IMR-90 (cell line): ENCODE measurements at regions not wholly inside any gene's neighbourhood (a gene's known extent, or its start where the extent isn't known, plus 50 kb on each side); places are given as distances from the start of the nearest gene placed in this dataset.

ENCODE experiments used
- ATAC-seq: fragments of 200-7000 bp; cut with Tn5 transposase; 2 replicates; pipeline ENCODE4 v1.9.1; 2020; ENCODE audit warnings: low read depth, mild to moderate bottlenecking, moderate library complexity
- BruUV-seq: library from RNA; stranded (reverse); fragments of 400-500 nt; replicated peaks from 2 replicates; lab custom pipeline; 2021; lab: Mats Ljungman, UMichigan
- CTCF ChIA-PET: fragments of 300-600 bp; formaldehyde crosslinking; extraction: SDS; loops from one replicate; lab custom pipeline; 2021; ENCODE audit warnings: antibody characterized with exemption; lab: Yijun Ruan, JAX
- POLR2A ChIA-PET: fragments of 300-600 bp; sonication (Branson Sonifier 250); formaldehyde crosslinking; loops from one replicate; lab custom pipeline; 2022; ENCODE audit warnings: antibody characterized with exemption; ENCODE audit not compliant: unreplicated experiment; lab: Charles Lee
- DNase-seq: peaks from one replicate; pipeline ENCODE4 v3.0.0; 2013
- H2AFZ ChIP-seq: replicated peaks from 2 replicates; pipeline ENCODE3; 2013; ENCODE audit warnings: low read length, mild to moderate bottlenecking; ENCODE audit not compliant: poor library complexity
- H2AK5ac ChIP-seq: 2 replicates; pipeline ENCODE4 v1.6.1; 2013; ENCODE audit warnings: low read depth, low read length, inconsistent platforms
- H2AK9ac ChIP-seq: replicated peaks from 2 replicates; pipeline ENCODE3; 2013; ENCODE audit warnings: mild to moderate bottlenecking, low read depth, low read length, moderate library complexity; ENCODE audit not compliant: poor library complexity
- H2BK120ac ChIP-seq: 2 replicates; pipeline ENCODE4 v1.6.1; 2013; ENCODE audit warnings: low read depth, low read length, inconsistent platforms
- H2BK15ac ChIP-seq: 3 replicates; pipeline ENCODE4 v1.6.1; 2013; ENCODE audit warnings: low read depth, low read length, inconsistent platforms
- H2BK20ac ChIP-seq: 2 replicates; pipeline ENCODE4 v1.6.1; 2013; ENCODE audit warnings: low read depth, mild to moderate bottlenecking, inconsistent platforms, low read length, moderate library complexity
- H2BK5ac ChIP-seq: 2 replicates; pipeline ENCODE4 v1.6.1; 2013; ENCODE audit warnings: mild to moderate bottlenecking, low read depth, low read length, inconsistent platforms; ENCODE audit not compliant: poor library complexity, severe bottlenecking
- H3K14ac ChIP-seq: replicated peaks from 2 replicates; pipeline ENCODE4 v1.6.1; 2013; ENCODE audit warnings: low read depth, low read length, inconsistent platforms
- H3K18ac ChIP-seq: 2 replicates; pipeline ENCODE4 v1.6.1; 2013; ENCODE audit warnings: low read depth, low read length, control low read depth
- H3K23ac ChIP-seq: 2 replicates; pipeline ENCODE4 v1.6.1; 2013; ENCODE audit warnings: low read depth, low read length, inconsistent platforms
- H3K27ac ChIP-seq: 2 replicates; pipeline ENCODE4 v1.5.1; 2013; ENCODE audit warnings: mild to moderate bottlenecking, control low read depth, low read length; ENCODE audit not compliant: insufficient read depth
- H3K27me3 ChIP-seq: 2 replicates; pipeline ENCODE4 v1.6.1; 2013; ENCODE audit warnings: low read length; ENCODE audit not compliant: control insufficient read depth, insufficient read depth
- H3K36me3 ChIP-seq: 2 replicates; pipeline ENCODE4 v1.6.1; 2013; ENCODE audit warnings: low read length, mixed read lengths; ENCODE audit not compliant: control insufficient read depth, insufficient read depth
- H3K4ac ChIP-seq: 2 replicates; pipeline ENCODE4 v1.6.1; 2013; ENCODE audit warnings: low read depth, low read length, inconsistent platforms
- H3K4me1 ChIP-seq: 2 replicates; pipeline ENCODE4 v1.6.1; 2013; ENCODE audit warnings: low read length, mixed read lengths; ENCODE audit not compliant: control insufficient read depth, insufficient read depth
- H3K4me2 ChIP-seq: 2 replicates; pipeline ENCODE4 v1.6.1; 2013; ENCODE audit warnings: low read depth, mild to moderate bottlenecking, control low read depth, low read length, moderate library complexity
- H3K4me3 ChIP-seq: 2 replicates; pipeline ENCODE4 v1.5.1; 2013; ENCODE audit warnings: low read depth, mild to moderate bottlenecking, control low read depth, low read length, moderate library complexity; ENCODE audit not compliant: insufficient read depth
- H3K56ac ChIP-seq: 2 replicates; pipeline ENCODE4 v1.6.1; 2013; ENCODE audit warnings: low read length, inconsistent platforms; ENCODE audit not compliant: insufficient read depth; ENCODE audit errors: extremely low read depth
- H3K79me1 ChIP-seq, 2 experiments: 2 replicates each; pipeline ENCODE4 v1.6.1; 2013; ENCODE audit warnings: low read length in 2 of 2, inconsistent platforms in 1 of 2, low read depth in 1 of 2
- H3K9ac ChIP-seq: 2 replicates; pipeline ENCODE4 v1.6.1; 2013; ENCODE audit warnings: low read depth, low read length, control low read depth
- H3K9me1 ChIP-seq: 2 replicates; pipeline ENCODE4 v1.6.1; 2013; ENCODE audit warnings: low read length, inconsistent platforms; ENCODE audit not compliant: insufficient read depth
- H3K9me3 ChIP-seq: 2 replicates; pipeline ENCODE4 v1.6.1; 2013; ENCODE audit warnings: low read length; ENCODE audit not compliant: control insufficient read depth, insufficient read depth
- H4K20me1 ChIP-seq: 2 replicates; pipeline ENCODE4 v1.6.1; 2013; ENCODE audit warnings: low read length, inconsistent platforms; ENCODE audit not compliant: insufficient read depth
- H4K5ac ChIP-seq: 2 replicates; pipeline ENCODE4 v1.6.1; 2013; ENCODE audit warnings: mild to moderate bottlenecking, low read depth, low read length, control low read depth
- H4K8ac ChIP-seq, 2 experiments: 2 replicates each; pipeline ENCODE4 v1.6.1; 2013; ENCODE audit warnings: low read depth in 2 of 2, low read length in 2 of 2, control low read depth in 1 of 2, inconsistent platforms in 1 of 2
- H4K91ac ChIP-seq: 2 replicates; pipeline ENCODE4 v1.6.1; 2013; ENCODE audit warnings: low read depth, low read length, inconsistent platforms; ENCODE audit not compliant: insufficient read depth
- CEBPB ChIP-seq: IDR thresholded peaks from 2 replicates; pipeline ENCODE4 v1.6.1; 2012; ENCODE audit warnings: low read depth, low read length, improper control_type of control experiment
- CHD1 ChIP-seq: IDR thresholded peaks from 2 replicates; pipeline ENCODE4 v1.6.1; 2012; ENCODE audit warnings: low read depth, low read length, improper control_type of control experiment
- CTCF ChIP-seq: conservative IDR thresholded peaks from 2 replicates; pipeline ENCODE4 v1.5.1; 2012; ENCODE audit warnings: mild to moderate bottlenecking, low read depth, low read length, improper control_type of control experiment
- ELK1 ChIP-seq: fragments of 150-350 bp; IDR thresholded peaks from 2 replicates; pipeline ENCODE4 v1.6.1; 2016; ENCODE audit warnings: low read depth, mild to moderate bottlenecking, low read length, moderate library complexity, borderline replicate concordance
- MAFK ChIP-seq: IDR thresholded peaks from 2 replicates; pipeline ENCODE4 v1.6.1; 2012; ENCODE audit warnings: low read depth, low read length, improper control_type of control experiment
- MAZ ChIP-seq: IDR thresholded peaks from 2 replicates; pipeline ENCODE4 v1.6.1; 2012; ENCODE audit warnings: low read depth, mild to moderate bottlenecking, low read length, improper control_type of control experiment, moderate library complexity, borderline replicate concordance
- MXI1 ChIP-seq: IDR thresholded peaks from 2 replicates; pipeline ENCODE4 v1.6.1; 2012; ENCODE audit warnings: low read depth, mild to moderate bottlenecking, low read length, moderate library complexity, borderline replicate concordance
- NFE2L2 ChIP-seq: fragments of 150-350 bp; IDR thresholded peaks from 2 replicates; pipeline ENCODE4 v1.6.1; 2016; ENCODE audit warnings: low read depth, mild to moderate bottlenecking, low read length
- POLR2A ChIP-seq: IDR thresholded peaks from 2 replicates; pipeline ENCODE4 v1.6.1; 2012; ENCODE audit warnings: mild to moderate bottlenecking, low read depth, low read length
- RAD21 ChIP-seq: IDR thresholded peaks from 2 replicates; pipeline ENCODE4 v1.6.1; 2012; ENCODE audit warnings: low read length, improper control_type of control experiment
- SMC3 ChIP-seq: fragments of 150-350 bp; IDR thresholded peaks from 2 replicates; pipeline ENCODE4 v1.6.1; 2016; ENCODE audit warnings: low read depth, mild to moderate bottlenecking, antibody characterized with exemption, low read length, moderate library complexity
- USF2 ChIP-seq: fragments of 150-350 bp; IDR thresholded peaks from 2 replicates; pipeline ENCODE4 v1.6.1; 2017; ENCODE audit warnings: mild to moderate bottlenecking, antibody characterized with exemption, low read length, low read depth
- WGBS, 2 experiments: methylation state at CpG; one replicate each; pipeline versions ENCODE4 v1.1.5 to v1.1.7; 2013; ENCODE audit warnings: missing lambda C conversion rate in 2 of 2; ENCODE audit not compliant: insufficient read length in 1 of 2; ENCODE audit errors: extremely low coverage in 2 of 2; 5-methylcytosine and 5-hydroxymethylcytosine counted together
- dilution Hi-C: fragments of 300-500 bp; cut with HindIII; formaldehyde crosslinking; loops from one replicate; pipeline ENCODE4 v1.14.3; 2018; ENCODE audit warnings: low sequenced_read_pairs; ENCODE audit not compliant: unreplicated experiment
- in situ Hi-C: fragments of 300-500 bp; cut with MboI; formaldehyde crosslinking; loops from 3 replicates; pipeline ENCODE4 v1.14.3; 2019; ENCODE audit warnings: low sequenced_read_pairs, inconsistent platforms, mixed read lengths
- intact Hi-C: fragments of 100-400 bp; cut with micrococcal nuclease; formaldehyde crosslinking; loops from 2 replicates; pipeline ENCODE4 v1.10.0; 2022

GRCh38 chr13:44873461-44873860, 115.8 kb downstream of the NUFIP1 start:
- no peaks in the 10 kb centered on the region for H3K36me3 ChIP-seq
- no peaks in the 10 kb centered on the region for H4K20me1 ChIP-seq
- H3K23ac ChIP-seq = no peak overlapping the region
- H2AK9ac ChIP-seq = peak overlapping the region; percentile 58
- no peak overlapping the region for H2BK15ac ChIP-seq
- no peak overlapping the region for H2BK20ac ChIP-seq
- peak overlapping the region; percentile 18; the same call in 1 of the 2 replicates for H3K14ac ChIP-seq
- intact Hi-C loops = loop anchor here (10.0 kb wide), 1 partner anchor 159 kb away; no protein-coding TSS in a partner anchor
- ATAC-seq = no peak
- H3K27me3 ChIP-seq = no peaks in the 10 kb centered on the region
- H4K8ac ChIP-seq = no peak overlapping the region
- no peaks in the 10 kb centered on the region for H3K79me1 ChIP-seq
- H3K9ac ChIP-seq = no peak overlapping the region
- in situ Hi-C loops = no loop called here
- H4K5ac ChIP-seq = no peak overlapping the region
- CTCF ChIA-PET = no interaction called here
- no peak overlapping the region for H2AK5ac ChIP-seq
- no peak overlapping the region for H2BK5ac ChIP-seq
- dilution Hi-C loops = no loop called here
- H3K4me1 ChIP-seq = no peaks in the 10 kb centered on the region
- H2AFZ ChIP-seq = peak overlapping the region; percentile 53
- no peak overlapping the region for H3K4me2 ChIP-seq
- no peak overlapping the region for H3K4me3 ChIP-seq
- H3K4ac ChIP-seq = 0 out of 2 replicates have a peak overlapping the region, but pooled peaks have one; percentile 5
- H3K56ac ChIP-seq = no peak overlapping the region
- no peak overlapping the region for H4K91ac ChIP-seq
- no peaks in the 10 kb centered on the region; the same call in 1 of the 2 replicates for H3K9me1 ChIP-seq
- POLR2A ChIA-PET = no interaction called here
- 67% methylated on average over 1 of the region's 8 CpGs; no CpG with 5 or more reads in 1 of the 2 experiments for WGBS, 2 experiments
- H3K18ac ChIP-seq = no peak overlapping the region
- TF ChIP-seq CHD1 (no peak), CEBPB (no peak), MAZ (no peak), SMC3 (no peak), MAFK (no peak), ELK1 (no peak), CTCF (no peak), NFE2L2 (no peak), USF2 (no peak), RAD21 (no peak), POLR2A (no peak), MXI1 (no peak)
- DNase-seq = no peak
- no peak overlapping the region for H3K27ac ChIP-seq
- no TSS peak for BruUV-seq
- H2BK120ac ChIP-seq = no peak overlapping the region
- peaks cover 4% of the 10 kb centered on the region for H3K9me3 ChIP-seq
